ENCODE measurements at regions not wholly inside any gene's neighbourhood (a gene's known extent, or its start where the extent isn't known, plus 50 kb on each side); places are given as distances from the start of the nearest gene placed in this dataset.

GRCh38 chr12:118480235-118480634 is 103.9 kb downstream of the SUDS3 start:
- no peak overlapping the region for H3K4me3 ChIP-seq (ENCODE audit: extremely low read depth in 1 of 4, insufficient read depth in 2 of 4, low read depth in 3 of 4, low read length in 4 of 4)
- no peak overlapping the region for H3K23ac ChIP-seq (ENCODE audit: insufficient read length)
- 89% methylated on average over 4 of the region's 4 CpGs; no CpG with 5 or more reads in 1 of the 2 experiments for WGBS, 2 experiments (ENCODE audit: extremely low coverage in 1 of 2, insufficient coverage in 1 of 2, insufficient read length in 1 of 2, insufficient replicate concordance in 2 of 2, low coverage in 1 of 2, low lambda C conversion rate in 2 of 2, missing lambda C conversion rate in 1 of 2)
- ChIA-PET POLR2A (ENCODE audit: partially characterized antibody) (no interaction called here), CTCF (ENCODE audit: partially characterized antibody) (no interaction called here)
- H2AFZ ChIP-seq (ENCODE audit: low read length), result no peak overlapping the region
- H3K4me2 ChIP-seq (ENCODE audit: insufficient read depth in 1 of 2, low read depth in 2 of 2, low read length in 2 of 2), result no peak overlapping the region
- H2BK5ac ChIP-seq (ENCODE audit: low read depth, low read length), result no peak overlapping the region
- no peak overlapping the region for H3K14ac ChIP-seq (ENCODE audit: insufficient read length)
- H3K23me2 ChIP-seq (ENCODE audit: low read depth, low read length), result no peaks in the 10 kb centered on the region
- no peak overlapping the region for H2BK120ac ChIP-seq (replicated peaks; ENCODE audit: low read depth, low read length)
- no peak overlapping the region for H3K4ac ChIP-seq (replicated peaks; ENCODE audit: insufficient read length, low read depth, low read length)
- no peak for TF ChIP-seq GABPA (IDR thresholded peaks at IDR 0.05; ENCODE audit: borderline replicate concordance, insufficient read depth, low read length)
- no peak for TF ChIP-seq SP4 (IDR thresholded peaks at IDR 0.05; ENCODE audit: low read length)
- TF ChIP-seq SAP30 (IDR thresholded peaks at IDR 0.05; ENCODE audit: insufficient read depth, insufficient replicate concordance, low read length), result no peak
- TF ChIP-seq MAFK (IDR thresholded peaks at IDR 0.05; ENCODE audit: low read depth, low read length), result no peak
- TF ChIP-seq YY1 (IDR thresholded peaks at IDR 0.05; ENCODE audit: low read depth, low read length), result no peak
- no peak for TF ChIP-seq JUN (IDR thresholded peaks at IDR 0.05; ENCODE audit: low read depth, low read length)
- no peak for TF ChIP-seq CBX5 (IDR thresholded peaks at IDR 0.05; ENCODE audit: low read depth, low read length)
- no peak for TF ChIP-seq HDAC2 (IDR thresholded peaks at IDR 0.05; ENCODE audit: borderline replicate concordance in 1 of 2, low read depth in 2 of 2, low read length in 2 of 2)
- no peak for TF ChIP-seq SUZ12 (IDR thresholded peaks at IDR 0.05; ENCODE audit: low read length)
- TF ChIP-seq BCL11A (IDR thresholded peaks at IDR 0.05; ENCODE audit: low read depth in 2 of 2, low read length in 2 of 2), result no peak
- TF ChIP-seq RNF2 (IDR thresholded peaks at IDR 0.05; ENCODE audit: borderline replicate concordance, low read depth, low read length, missing control alignments, poor library complexity, severe bottlenecking), result no peak
- no peak for TF ChIP-seq POLR2AphosphoS5 (IDR thresholded peaks at IDR 0.05; ENCODE audit: low read depth, low read length)
- no peak for TF ChIP-seq KDM4A (IDR thresholded peaks at IDR 0.05; ENCODE audit: low read depth, low read length, severe bottlenecking)
- no peak overlapping the region for H2AK5ac ChIP-seq (ENCODE audit: low read depth, low read length)
- H3K36me3 ChIP-seq (ENCODE audit: control insufficient read depth in 2 of 4, insufficient read depth in 4 of 4, low read length in 3 of 4), result no peaks in the 10 kb centered on the region
- H3K9ac ChIP-seq (replicated peaks in 1 of 4; ENCODE audit: extremely low read depth in 1 of 4, low read depth in 3 of 4, low read length in 3 of 4), result no peak overlapping the region
- H4K8ac ChIP-seq (ENCODE audit: extremely low read depth, insufficient read depth, low read length), result no peak overlapping the region
- H4K20me1 ChIP-seq (replicated peaks in 1 of 2; ENCODE audit: control insufficient read depth in 1 of 2, insufficient read depth in 2 of 2, low read length in 2 of 2), result no peaks in the 10 kb centered on the region
- DNase-seq (ENCODE audit: low read depth in 1 of 2, low spot score in 2 of 2) (no peak), FAIRE-seq (no peak)
- H3K4me1 ChIP-seq (replicated peaks in 1 of 4; ENCODE audit: control insufficient read depth in 3 of 4, insufficient read depth in 4 of 4, low read length in 3 of 4), result no peaks in the 10 kb centered on the region
- H3K79me2 ChIP-seq (ENCODE audit: control insufficient read depth in 1 of 2, insufficient read depth in 2 of 2, low read length in 2 of 2), result no peaks in the 10 kb centered on the region
- H3K9me3 ChIP-seq (ENCODE audit: insufficient read depth in 2 of 2, low read depth in 1 of 2, low read length in 1 of 2), result peaks cover 0 to 2% of the 10 kb centered on the region in 2 experiments; a peak in 1 of 4 replicates
- H2BK15ac ChIP-seq (ENCODE audit: low read length), result no peak overlapping the region
- H3K79me1 ChIP-seq (ENCODE audit: low read depth, low read length), result no peaks in the 10 kb centered on the region
- H3K27me3 ChIP-seq (replicated peaks in 1 of 4; ENCODE audit: control insufficient read depth in 3 of 4, extremely low read depth in 1 of 4, insufficient read depth in 3 of 4, low read length in 3 of 4), result no peaks in the 10 kb centered on the region
- H2BK20ac ChIP-seq (ENCODE audit: low read length), result no peak overlapping the region
- H2BK12ac ChIP-seq (ENCODE audit: low read depth, low read length), result no peak overlapping the region
- no peak overlapping the region for H4K5ac ChIP-seq (ENCODE audit: insufficient read length, low read depth, low read length)
- H4K91ac ChIP-seq (replicated peaks; ENCODE audit: insufficient read length, low read length), result no peak overlapping the region
- no peak overlapping the region for H3K56ac ChIP-seq (replicated peaks; ENCODE audit: insufficient read length, low read depth, low read length)
- H3K18ac ChIP-seq (ENCODE audit: extremely low read depth, low read length), result no peak overlapping the region
- H3K27ac ChIP-seq (ENCODE audit: low read depth, low read length), result no peak overlapping the region
